NCI-H1092 (cell line): ENCODE measurements at regions not wholly inside any gene's neighbourhood (a gene's known extent, or its start where the extent isn't known, plus 50 kb on each side); places are given as distances from the start of the nearest gene placed in this dataset.

Experiments used
- DNase-seq: peaks from one replicate; lab custom pipeline; 2025; lab: John Stamatoyannopoulos, UW

DNA sequence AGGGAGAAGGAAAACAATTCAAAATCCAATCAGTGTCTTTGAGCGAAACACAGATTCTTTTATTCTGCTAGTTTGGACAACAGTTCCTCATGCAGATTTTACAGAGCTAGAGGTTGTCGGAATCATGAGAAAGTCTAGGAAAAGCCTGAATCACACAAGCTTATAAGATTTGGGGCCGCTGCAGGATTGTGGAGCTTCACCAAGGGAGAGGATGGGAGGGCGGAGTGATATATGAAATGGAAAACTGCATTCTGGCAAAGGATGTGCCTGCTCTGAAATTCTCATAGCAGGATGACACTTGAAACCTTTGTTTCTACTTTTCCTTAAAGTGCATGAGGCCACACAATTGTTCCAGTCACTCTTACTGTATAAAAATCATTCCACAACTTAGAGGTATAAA lies 134.3 kb downstream of the OR2K2 start:
- no peak for DNase-seq

- no peak for DNase-seq
These were observed 136.9 kb downstream of the OR2K2 start for GRCh38 chr9:111193095-111193494.

DNA sequence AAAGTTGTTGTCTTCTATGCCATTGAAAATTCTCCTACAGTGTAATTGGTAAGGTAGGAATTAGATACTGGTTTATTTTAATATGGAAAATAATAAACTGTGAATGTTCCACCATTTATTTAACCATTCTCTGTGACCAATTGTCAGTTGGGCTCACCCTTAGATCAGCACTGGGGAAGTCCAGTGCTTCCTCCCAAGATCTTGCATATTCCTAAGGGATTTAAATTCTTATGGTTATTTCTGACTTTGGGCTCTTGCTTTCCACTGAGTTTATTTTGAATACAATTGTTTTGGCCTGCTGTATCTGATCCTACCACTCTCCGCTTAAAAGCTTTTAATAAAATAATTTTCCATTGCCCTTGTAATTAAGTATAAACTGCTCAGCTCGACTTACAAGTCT lies 137.4 kb downstream of the OR2K2 start:
- DNase-seq = no peak

DNA sequence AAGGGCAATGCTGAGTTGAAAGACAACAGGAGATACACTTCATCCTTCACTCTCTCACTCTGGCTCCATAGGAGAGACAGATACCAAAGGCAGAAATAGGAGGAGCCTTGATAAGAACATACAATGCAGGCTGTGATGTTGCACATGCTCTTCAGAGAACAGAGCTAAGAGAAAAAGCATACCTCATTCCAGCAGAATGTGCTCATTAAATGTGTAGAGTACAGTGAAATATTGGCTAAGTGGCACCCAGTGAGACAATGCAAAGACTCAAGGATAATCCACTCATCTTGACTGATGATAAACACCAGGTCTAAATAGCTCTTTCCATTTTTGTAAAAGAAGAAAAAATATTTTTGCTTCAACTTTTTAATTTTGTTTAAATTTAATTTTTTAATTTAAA lies 139.7 kb downstream of the OR2K2 start:
- DNase-seq = no peak

DNA sequence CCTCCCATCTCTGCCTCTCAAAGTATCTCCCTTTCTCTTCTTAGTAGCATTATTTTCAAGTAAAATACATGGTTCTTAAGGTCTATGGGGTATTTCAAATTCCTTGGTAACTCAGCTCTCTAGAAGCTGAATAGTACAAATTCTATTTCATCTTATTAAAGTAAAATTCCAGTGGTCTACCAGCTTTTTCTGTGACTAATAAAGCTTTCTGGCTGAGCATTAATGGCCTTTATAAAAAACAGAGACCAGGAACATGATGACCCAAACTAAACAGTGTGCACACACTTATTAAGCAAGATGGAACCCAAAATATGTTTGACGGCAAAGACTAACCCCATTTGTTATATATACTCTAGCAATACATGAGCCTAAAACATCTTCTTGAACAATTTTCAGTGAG lies 142.6 kb downstream of the OR2K2 start:
- no peak for DNase-seq

- DNase-seq = no peak
These were observed 143.9 kb downstream of the OR2K2 start for GRCh38 chr9:111186021-111186530.

DNA sequence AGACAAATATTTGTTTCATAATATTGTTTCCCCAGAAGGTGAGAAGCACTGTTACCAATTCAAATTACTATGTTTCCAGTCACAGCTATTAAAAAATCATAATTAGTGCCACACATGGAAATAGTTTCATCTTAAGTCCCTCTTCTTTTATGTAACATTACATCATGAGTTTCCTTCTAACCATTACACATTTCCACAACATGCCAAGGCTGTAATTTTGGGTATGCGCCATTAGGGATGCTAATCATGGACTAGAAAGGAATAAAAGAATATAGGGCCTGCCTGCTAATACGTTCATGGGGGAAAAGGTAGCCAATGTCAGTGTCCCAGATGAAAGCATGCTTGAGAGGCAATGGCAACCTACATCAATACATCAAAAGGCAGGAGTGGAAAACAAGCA lies 142.5 kb upstream of the LPAR1 start:
- no peak for DNase-seq

GRCh38 chr9:111179577-111179976 lies 141.3 kb upstream of the LPAR1 start:
- peak; percentile 10 for DNase-seq

- no peak for DNase-seq
These were observed 140.2 kb upstream of the LPAR1 start for GRCh38 chr9:111178331-111179055.

- DNase-seq = no peak
These were observed 138.2 kb upstream of the LPAR1 start for GRCh38 chr9:111176511-111176910.

DNA sequence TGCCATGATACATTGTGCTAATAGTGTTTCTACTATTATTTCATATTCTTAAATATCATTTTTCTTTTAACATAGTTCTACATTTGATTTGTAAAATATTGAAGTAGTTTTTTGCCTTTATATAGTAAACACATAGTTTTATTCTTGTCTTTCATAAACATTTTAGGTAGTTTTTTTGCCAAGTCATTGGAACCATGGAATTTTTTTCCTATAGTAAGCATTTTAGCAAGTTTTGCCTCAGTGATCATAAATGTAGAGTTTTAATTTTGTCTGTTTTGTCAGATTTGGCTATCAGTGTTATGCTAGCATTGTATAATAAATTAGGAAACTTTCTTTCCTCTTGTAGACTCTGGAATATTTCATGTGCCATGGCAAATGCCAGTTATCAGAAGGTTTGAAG lies 137.1 kb upstream of the LPAR1 start:
- no peak for DNase-seq

DNA sequence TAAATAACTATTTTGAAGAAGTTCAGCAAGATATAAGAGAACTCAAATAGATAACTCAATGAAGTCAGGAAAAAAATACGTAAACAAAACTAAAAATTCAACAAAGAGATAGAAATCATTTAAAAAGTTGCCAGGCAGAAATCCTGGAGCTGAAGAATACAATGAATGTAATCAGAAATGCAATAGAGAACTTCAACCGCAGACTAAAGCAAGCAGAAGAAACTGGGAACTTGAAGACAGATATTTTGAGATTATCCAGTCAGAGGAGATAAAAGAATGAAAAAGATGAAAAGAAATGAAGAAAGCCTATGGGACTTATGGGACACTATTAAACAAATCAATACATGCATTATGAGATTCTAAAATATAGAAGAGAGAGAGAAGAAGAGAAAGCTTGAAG lies 129.1 kb upstream of the LPAR1 start:
- DNase-seq = no peak

GRCh38 chr9:111163716-111164389 lies 125.6 kb upstream of the LPAR1 start:
- DNase-seq = no peak

- no peak for DNase-seq
These were observed 123.8 kb upstream of the LPAR1 start for GRCh38 chr9:111162026-111162425.

DNA sequence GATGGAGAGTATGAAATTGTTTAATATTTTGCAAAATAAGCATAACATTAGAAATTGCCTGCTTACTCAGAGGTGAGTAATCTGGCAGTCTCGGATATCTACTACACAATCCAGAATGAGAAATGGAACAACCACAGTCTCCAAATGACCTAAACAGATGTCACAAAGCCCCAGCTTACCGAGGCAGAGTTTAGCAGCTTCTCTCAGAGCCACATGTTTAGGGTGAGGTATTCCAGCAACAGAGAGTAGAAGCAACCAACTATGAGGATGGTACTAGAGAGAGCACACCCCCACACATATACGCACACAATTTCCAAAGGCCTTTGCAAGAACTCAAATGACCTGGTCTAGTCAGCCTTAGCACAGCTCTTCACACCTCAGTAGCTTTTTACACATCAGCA lies 122.7 kb upstream of the LPAR1 start:
- DNase-seq = no peak

DNA sequence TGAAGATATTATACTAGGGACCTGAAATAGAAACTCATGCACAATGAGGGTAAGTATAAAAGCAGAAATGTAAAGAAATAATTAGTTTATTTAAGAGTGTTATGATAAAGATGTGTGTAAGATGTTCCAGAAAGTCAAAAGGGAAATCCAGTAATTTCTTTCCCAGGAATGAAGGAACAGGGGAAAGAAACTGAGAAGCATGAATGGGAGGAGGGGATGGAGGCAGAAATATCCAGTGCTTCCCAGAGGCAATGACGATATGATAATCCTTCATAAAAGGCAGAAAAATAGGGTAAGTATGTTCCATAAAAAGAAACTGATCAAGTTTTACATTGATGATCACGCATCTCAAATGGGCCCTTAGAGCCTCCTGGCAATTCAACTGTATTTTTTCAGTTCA lies 120.7 kb upstream of the LPAR1 start:
- no peak for DNase-seq

- no peak for DNase-seq
These were observed 120.1 kb upstream of the LPAR1 start for GRCh38 chr9:111158363-111158762.

GRCh38 chr9:111154081-111154562 lies 115.9 kb upstream of the LPAR1 start:
- DNase-seq = no peak

DNA sequence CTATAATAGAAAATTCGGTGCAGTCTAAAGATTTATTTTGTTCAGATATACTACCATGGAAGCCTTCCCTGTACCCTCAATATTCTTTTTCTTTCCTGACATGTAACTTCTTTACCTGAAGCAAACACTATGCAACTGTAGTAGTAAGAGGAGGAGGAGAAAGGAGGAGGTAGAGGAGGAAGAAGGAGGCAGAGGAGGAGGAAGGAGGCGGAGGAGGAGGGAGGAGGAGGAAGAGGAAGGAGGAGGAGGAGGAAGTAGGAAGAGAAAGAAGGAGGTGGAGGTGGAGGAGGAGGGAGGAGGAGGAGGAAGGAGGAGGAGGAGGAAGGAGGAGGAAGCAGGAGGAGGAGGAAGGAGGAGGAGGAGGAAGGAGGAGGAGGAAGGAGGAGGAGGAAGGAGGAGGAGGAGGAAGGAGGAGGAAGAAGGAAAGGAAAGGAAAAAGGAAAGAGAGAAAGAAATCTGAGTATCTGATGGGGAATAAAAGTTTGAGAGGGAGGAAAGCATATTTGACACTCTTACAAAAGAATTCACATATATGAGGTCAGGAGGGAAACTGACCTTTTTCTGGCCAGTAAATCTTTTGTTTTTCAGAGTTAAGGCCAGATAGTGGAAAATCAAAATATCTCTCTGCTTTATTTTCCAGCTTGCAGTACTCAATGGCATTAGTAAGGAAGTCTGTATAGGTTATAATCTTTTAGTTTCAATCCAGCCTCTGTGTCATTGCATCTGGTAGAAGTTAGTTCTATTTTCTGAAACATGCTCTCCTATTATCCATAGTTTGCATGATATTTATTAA lies 114.5 kb upstream of the LPAR1 start:
- DNase-seq = no peak

DNA sequence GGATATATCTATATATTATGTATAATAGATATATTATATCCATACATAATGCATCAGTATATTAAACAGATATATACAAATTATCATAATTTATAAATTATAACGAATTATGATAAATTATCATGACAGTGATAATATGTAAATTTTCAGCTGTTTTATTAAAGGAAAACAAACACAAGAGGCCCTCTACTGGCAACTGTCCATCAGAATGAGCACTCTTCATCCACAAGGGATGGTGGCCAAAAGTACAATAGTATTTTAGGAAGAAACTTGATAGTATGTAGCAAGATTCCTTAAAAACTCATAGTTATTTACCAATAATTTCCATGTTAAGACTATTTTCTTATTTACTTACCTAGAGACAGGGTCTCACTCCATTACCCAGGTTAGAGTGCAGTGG lies 113.3 kb upstream of the LPAR1 start:
- DNase-seq = no peak

DNA sequence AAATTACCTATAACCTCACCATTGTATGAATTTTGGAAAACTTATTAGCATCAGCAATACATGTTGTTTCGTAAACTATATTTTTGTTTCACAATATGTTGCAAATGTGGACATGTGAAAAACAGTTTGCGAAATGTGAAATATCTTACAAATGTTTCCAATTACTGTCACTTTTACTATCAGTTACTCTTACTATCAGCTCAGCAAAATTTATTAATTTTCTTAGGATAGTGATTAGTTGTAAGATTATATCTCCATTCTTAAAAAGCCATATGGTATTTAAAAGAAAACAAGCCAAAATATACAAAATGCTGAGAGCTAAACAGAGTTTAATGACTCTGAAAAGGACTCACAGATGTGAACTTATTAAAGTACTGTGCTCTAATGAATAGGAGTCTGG lies 111.9 kb upstream of the LPAR1 start:
- DNase-seq = no peak

GRCh38 chr9:111149018-111149759 lies 110.9 kb upstream of the LPAR1 start:
- no peak for DNase-seq
